ENCODE measurements at regions not wholly inside any gene's neighbourhood (a gene's known extent, or its start where the extent isn't known, plus 50 kb on each side); places are given as distances from the start of the nearest gene placed in this dataset.

- peaks cover 19% of the 10 kb centered on the region for H3K27me3 ChIP-seq (ENCODE audit: insufficient read depth, insufficient read length)
- no peak for DNase-seq (ENCODE audit: low read depth, low spot score)
- no peaks in the 10 kb centered on the region for H3K36me3 ChIP-seq (ENCODE audit: insufficient read depth, insufficient read length, low read length)
- H3K4me1 ChIP-seq (ENCODE audit: insufficient read depth, insufficient read length): no peaks in the 10 kb centered on the region
- no peak overlapping the region for H3K9ac ChIP-seq (ENCODE audit: insufficient read length, low read depth)
- no peaks in the 10 kb centered on the region for H3K9me3 ChIP-seq (ENCODE audit: insufficient read depth, low read length)
- TF ChIP-seq ZNF274 (IDR thresholded peaks at IDR 0.05; ENCODE audit: low read depth, low read length) (no peak), YY1 (IDR thresholded peaks at IDR 0.05; ENCODE audit: insufficient read depth, insufficient read length) (no peak), SUZ12 (IDR thresholded peaks at IDR 0.05; ENCODE audit: extremely low read depth, insufficient read depth, insufficient read length) (no peak)
- no peak overlapping the region for H3K4me3 ChIP-seq (ENCODE audit: insufficient read length, low read depth)
These were observed 144.6 kb upstream of the AFDN start for GRCh38 chr6:167682125-167682524.

- H3K9ac ChIP-seq (ENCODE audit: insufficient read length, low read depth): no peak overlapping the region
- peaks cover 16% of the 10 kb centered on the region for H3K27me3 ChIP-seq (ENCODE audit: insufficient read depth, insufficient read length)
- no peaks in the 10 kb centered on the region for H3K4me1 ChIP-seq (ENCODE audit: insufficient read depth, insufficient read length)
These were observed 144.1 kb upstream of the AFDN start for GRCh38 chr6:167682546-167683027.

GRCh38 chr6:167683028-167683862, 143.5 kb upstream of the AFDN start:
- DNase-seq (ENCODE audit: low read depth, low spot score): no peak
- Histone ChIP-seq H3K4me3 (ENCODE audit: insufficient read length, low read depth) (no peak overlapping the region), H3K4me1 (ENCODE audit: insufficient read depth, insufficient read length) (no peaks in the 10 kb centered on the region), H3K36me3 (ENCODE audit: insufficient read depth, insufficient read length, low read length) (no peaks in the 10 kb centered on the region), H3K9me3 (ENCODE audit: insufficient read depth, low read length) (no peaks in the 10 kb centered on the region), H3K27me3 (ENCODE audit: insufficient read depth, insufficient read length) (peaks cover 14% of the 10 kb centered on the region), H3K9ac (ENCODE audit: insufficient read length, low read depth) (no peak overlapping the region)
- TF ChIP-seq SUZ12 (IDR thresholded peaks at IDR 0.05; ENCODE audit: extremely low read depth, insufficient read depth, insufficient read length) (no peak), ZNF274 (IDR thresholded peaks at IDR 0.05; ENCODE audit: low read depth, low read length) (no peak), YY1 (IDR thresholded peaks at IDR 0.05; ENCODE audit: insufficient read depth, insufficient read length) (no peak)

More at GRCh38 chr6:167682546-167683027, 144.1 kb upstream of the AFDN start:
- Histone ChIP-seq H3K36me3 (ENCODE audit: insufficient read depth, insufficient read length, low read length) (no peaks in the 10 kb centered on the region), H3K9me3 (ENCODE audit: insufficient read depth, low read length) (no peaks in the 10 kb centered on the region), H3K4me3 (ENCODE audit: insufficient read length, low read depth) (no peak overlapping the region)
- no peak for DNase-seq (ENCODE audit: low read depth, low spot score)
- TF ChIP-seq ZNF274 (IDR thresholded peaks at IDR 0.05; ENCODE audit: low read depth, low read length) (no peak), YY1 (IDR thresholded peaks at IDR 0.05; ENCODE audit: insufficient read depth, insufficient read length) (no peak), SUZ12 (IDR thresholded peaks at IDR 0.05; ENCODE audit: extremely low read depth, insufficient read depth, insufficient read length) (no peak)

GRCh38 chr6:167684276-167685104, 142.2 kb upstream of the AFDN start:
- Histone ChIP-seq H3K9me3 (ENCODE audit: insufficient read depth, low read length) (no peaks in the 10 kb centered on the region), H3K4me3 (ENCODE audit: insufficient read length, low read depth) (no peak overlapping the region), H3K27me3 (ENCODE audit: insufficient read depth, insufficient read length) (peaks cover 13% of the 10 kb centered on the region), H3K9ac (ENCODE audit: insufficient read length, low read depth) (no peak overlapping the region), H3K4me1 (ENCODE audit: insufficient read depth, insufficient read length) (no peaks in the 10 kb centered on the region), H3K36me3 (ENCODE audit: insufficient read depth, insufficient read length, low read length) (no peaks in the 10 kb centered on the region)
- DNase-seq (ENCODE audit: low read depth, low spot score): no peak
- TF ChIP-seq SUZ12 (IDR thresholded peaks at IDR 0.05; ENCODE audit: extremely low read depth, insufficient read depth, insufficient read length) (no peak), ZNF274 (IDR thresholded peaks at IDR 0.05; ENCODE audit: low read depth, low read length) (no peak), YY1 (IDR thresholded peaks at IDR 0.05; ENCODE audit: insufficient read depth, insufficient read length) (no peak)

GRCh38 chr6:167685654-167686053, 141.1 kb upstream of the AFDN start:
- no peak for DNase-seq (ENCODE audit: low read depth, low spot score)
- TF ChIP-seq YY1 (IDR thresholded peaks at IDR 0.05; ENCODE audit: insufficient read depth, insufficient read length) (no peak), ZNF274 (IDR thresholded peaks at IDR 0.05; ENCODE audit: low read depth, low read length) (no peak), SUZ12 (IDR thresholded peaks at IDR 0.05; ENCODE audit: extremely low read depth, insufficient read depth, insufficient read length) (no peak)

GRCh38 chr6:167686204-167686893, 140.4 kb upstream of the AFDN start:
- no peak for DNase-seq (ENCODE audit: low read depth, low spot score)
- TF ChIP-seq SUZ12 (IDR thresholded peaks at IDR 0.05; ENCODE audit: extremely low read depth, insufficient read depth, insufficient read length) (no peak), ZNF274 (IDR thresholded peaks at IDR 0.05; ENCODE audit: low read depth, low read length) (no peak), YY1 (IDR thresholded peaks at IDR 0.05; ENCODE audit: insufficient read depth, insufficient read length) (no peak)
- H3K9ac ChIP-seq (ENCODE audit: insufficient read length, low read depth): no peak overlapping the region
- H3K27me3 ChIP-seq (ENCODE audit: insufficient read depth, insufficient read length): no peaks in the 10 kb centered on the region
- H3K4me1 ChIP-seq (ENCODE audit: insufficient read depth, insufficient read length): no peaks in the 10 kb centered on the region
- no peaks in the 10 kb centered on the region for H3K9me3 ChIP-seq (ENCODE audit: insufficient read depth, low read length)
- H3K36me3 ChIP-seq (ENCODE audit: insufficient read depth, insufficient read length, low read length): no peaks in the 10 kb centered on the region
- H3K4me3 ChIP-seq (ENCODE audit: insufficient read length, low read depth): no peak overlapping the region

More at GRCh38 chr6:167685654-167686053, 141.1 kb upstream of the AFDN start:
- Histone ChIP-seq H3K9ac (ENCODE audit: insufficient read length, low read depth) (no peak overlapping the region), H3K27me3 (ENCODE audit: insufficient read depth, insufficient read length) (peaks cover 2% of the 10 kb centered on the region), H3K9me3 (ENCODE audit: insufficient read depth, low read length) (no peaks in the 10 kb centered on the region), H3K36me3 (ENCODE audit: insufficient read depth, insufficient read length, low read length) (no peaks in the 10 kb centered on the region), H3K4me1 (ENCODE audit: insufficient read depth, insufficient read length) (no peaks in the 10 kb centered on the region), H3K4me3 (ENCODE audit: insufficient read length, low read depth) (no peak overlapping the region)

All from NT2/D1 (cell line).